Activated B cell treated with CpG ODN at 0.5 μM for 24 hours (primary cell): ENCODE measurements at regions not wholly inside any gene's neighbourhood (a gene's known extent, or its start where the extent isn't known, plus 50 kb on each side); places are given as distances from the start of the nearest gene placed in this dataset.
"Not testable (repeated sequence)": the region's sequence is repeated elsewhere in the genome, so short reads cannot be mapped to it uniquely, and the experiment has no call there.

Source experiments
- ATAC-seq: fragments of 200-7000 bp; cut with Tn5 transposase; one replicate; pipeline ENCODE4 v1.10.0; 2021; ENCODE audit warnings: low read depth, mild to moderate bottlenecking, moderate library complexity
- CTCF ChIA-PET: fragments of 350-600 bp; sonication (Branson Sonifier 250); formaldehyde crosslinking; loops from one replicate; lab custom pipeline; 2021; ENCODE audit warnings: antibody characterized with exemption; lab: Charles Lee
- POLR2A ChIA-PET: fragments of 350-600 bp; sonication (Branson Sonifier 250); formaldehyde crosslinking; loops from one replicate; lab custom pipeline; 2021; ENCODE audit warnings: antibody characterized with exemption; lab: Charles Lee
- DNase-seq: peaks from one replicate; pipeline ENCODE4 v3.0.0; 2022
- H3K27ac Mint-ChIP-seq: one replicate; pipeline ENCODE4 v1.8.0; 2020; ENCODE audit warnings: mixed read lengths
- H3K27me3 Mint-ChIP-seq: one replicate; pipeline ENCODE4 v1.8.0; 2021; ENCODE audit warnings: mixed read lengths
- H3K36me3 Mint-ChIP-seq: one replicate; pipeline ENCODE4 v1.8.0; 2021; ENCODE audit warnings: low read depth, mixed read lengths
- H3K4me1 Mint-ChIP-seq: one replicate; pipeline ENCODE4 v1.8.0; 2021; ENCODE audit warnings: mixed read lengths
- H3K4me3 Mint-ChIP-seq: one replicate; pipeline ENCODE4 v1.8.0; 2020; ENCODE audit warnings: mild to moderate bottlenecking, mixed read lengths
- H3K9me3 Mint-ChIP-seq: one replicate; pipeline ENCODE4 v1.8.0; 2020; ENCODE audit warnings: mixed read lengths
- CTCF ChIP-seq: fragments of 200-600 bp; IDR thresholded peaks from one replicate; pipeline ENCODE4 v1.8.0; 2022; ENCODE audit warnings: antibody characterized with exemption, mild to moderate bottlenecking
- intact Hi-C: fragments of 100-400 bp; cut with micrococcal nuclease; formaldehyde crosslinking; loops from one replicate; pipeline ENCODE4 v1.15.1; 2024

- ChIA-PET POLR2A (no interaction called here), CTCF (no interaction called here)
- intact Hi-C loops = no loop called here
- no peaks in the 10 kb centered on the region for H3K36me3 Mint-ChIP-seq
- DNase-seq = no peak
- no peak for TF ChIP-seq CTCF
- H3K27me3 Mint-ChIP-seq = peaks cover 6% of the 10 kb centered on the region
- no peak overlapping the region for H3K4me3 Mint-ChIP-seq
- H3K4me1 Mint-ChIP-seq = no peaks in the 10 kb centered on the region
- no peak overlapping the region for H3K27ac Mint-ChIP-seq
- H3K9me3 Mint-ChIP-seq = peaks cover 2% of the 10 kb centered on the region
- no peak for ATAC-seq
Measured at GRCh38 chr15:66886686-66887273, 178.6 kb upstream of the SMAD3 start.

- intact Hi-C loops, H3K27ac Mint-ChIP-seq, H3K36me3 Mint-ChIP-seq, H3K9me3 Mint-ChIP-seq, H3K4me1 Mint-ChIP-seq, H3K4me3 Mint-ChIP-seq, POLR2A ChIA-PET, DNase-seq, CTCF ChIA-PET, ATAC-seq: not testable (repeated sequence)
- peaks cover 11% of the 10 kb centered on the region for H3K27me3 Mint-ChIP-seq
Measured at GRCh38 chr15:66889298-66889697, 176.1 kb upstream of the SMAD3 start.

- intact Hi-C loops = no loop called here
- Mint-ChIP-seq H3K4me1 (peaks cover 4% of the 10 kb centered on the region), H3K4me3 (no peak overlapping the region), H3K27ac (no peak overlapping the region), H3K36me3 (no peaks in the 10 kb centered on the region), H3K9me3 (peaks cover 2% of the 10 kb centered on the region), H3K27me3 (peaks cover 7% of the 10 kb centered on the region)
- no peak for TF ChIP-seq CTCF
- ChIA-PET CTCF (no interaction called here), POLR2A (no interaction called here)
- DNase-seq (no peak), ATAC-seq (no peak)
Measured at GRCh38 chr15:66891776-66892175, 173.6 kb upstream of the SMAD3 start.

- TF ChIP-seq CTCF = no peak
- DNase-seq (no peak), ATAC-seq (no peak)
- CTCF ChIA-PET = no interaction called here
- no peaks in the 10 kb centered on the region for H3K36me3 Mint-ChIP-seq
- H3K4me1 Mint-ChIP-seq = peaks cover 9% of the 10 kb centered on the region
- no peak overlapping the region for H3K27ac Mint-ChIP-seq
- peaks cover 2% of the 10 kb centered on the region for H3K9me3 Mint-ChIP-seq
- H3K4me3 Mint-ChIP-seq = no peak overlapping the region
- intact Hi-C loops = no loop called here
- H3K27me3 Mint-ChIP-seq = peaks cover 7% of the 10 kb centered on the region
- POLR2A ChIA-PET = no interaction called here
Measured at GRCh38 chr15:66893294-66893693, 172.1 kb upstream of the SMAD3 start.

- intact Hi-C loops = no loop called here
- Mint-ChIP-seq H3K36me3 (no peaks in the 10 kb centered on the region), H3K27ac (no peak overlapping the region), H3K9me3 (peaks cover 2% of the 10 kb centered on the region), H3K4me1 (peaks cover 9% of the 10 kb centered on the region), H3K4me3 (no peak overlapping the region), H3K27me3 (peaks cover 7% of the 10 kb centered on the region)
- DNase-seq (no peak), ATAC-seq (no peak)
- TF ChIP-seq CTCF = no peak
- ChIA-PET POLR2A (no interaction called here), CTCF (interaction anchor here (1.1 kb wide), 1 partner anchor 9 kb away, joined by 4 read pairs; no protein-coding TSS in a partner anchor)
Measured at GRCh38 chr15:66894363-66894762, 171.0 kb upstream of the SMAD3 start.
